ENCODE measurements at regions not wholly inside any gene's neighbourhood (a gene's known extent, or its start where the extent isn't known, plus 50 kb on each side); places are given as distances from the start of the nearest gene placed in this dataset.

DNA sequence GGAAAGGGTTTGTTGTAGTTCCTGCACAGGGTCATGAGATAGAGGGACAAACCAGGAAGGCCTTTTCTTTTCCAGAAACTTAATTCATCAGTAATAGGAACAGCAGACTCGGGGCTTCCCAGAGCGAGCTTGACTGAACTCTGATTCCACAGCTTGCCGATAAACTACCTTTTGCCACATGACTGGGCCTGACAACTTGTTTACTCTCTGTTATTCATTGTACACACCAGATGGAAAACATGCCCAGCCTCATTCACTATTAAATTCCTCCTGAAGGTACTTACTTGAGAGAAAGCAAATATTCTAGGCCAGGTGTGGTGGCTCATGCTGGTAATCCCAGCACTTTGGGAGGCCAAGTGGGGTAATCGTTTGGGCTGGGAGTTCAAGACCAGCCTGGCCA is 77.1 kb upstream of the FGFR2 start:
- TF ChIP-seq, protein P1, sequence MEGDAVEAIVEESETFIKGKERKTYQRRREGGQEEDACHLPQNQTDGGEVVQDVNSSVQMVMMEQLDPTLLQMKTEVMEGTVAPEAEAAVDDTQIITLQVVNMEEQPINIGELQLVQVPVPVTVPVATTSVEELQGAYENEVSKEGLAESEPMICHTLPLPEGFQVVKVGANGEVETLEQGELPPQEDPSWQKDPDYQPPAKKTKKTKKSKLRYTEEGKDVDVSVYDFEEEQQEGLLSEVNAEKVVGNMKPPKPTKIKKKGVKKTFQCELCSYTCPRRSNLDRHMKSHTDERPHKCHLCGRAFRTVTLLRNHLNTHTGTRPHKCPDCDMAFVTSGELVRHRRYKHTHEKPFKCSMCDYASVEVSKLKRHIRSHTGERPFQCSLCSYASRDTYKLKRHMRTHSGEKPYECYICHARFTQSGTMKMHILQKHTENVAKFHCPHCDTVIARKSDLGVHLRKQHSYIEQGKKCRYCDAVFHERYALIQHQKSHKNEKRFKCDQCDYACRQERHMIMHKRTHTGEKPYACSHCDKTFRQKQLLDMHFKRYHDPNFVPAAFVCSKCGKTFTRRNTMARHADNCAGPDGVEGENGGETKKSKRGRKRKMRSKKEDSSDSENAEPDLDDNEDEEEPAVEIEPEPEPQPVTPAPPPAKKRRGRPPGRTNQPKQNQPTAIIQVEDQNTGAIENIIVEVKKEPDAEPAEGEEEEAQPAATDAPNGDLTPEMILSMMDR (IDR thresholded peaks at IDR 0.05; ENCODE audit: low read length) = no peak
- no peak for TF ChIP-seq EZH2 (optimal IDR thresholded peaks at IDR 0.05; ENCODE audit: low read depth, low read length)
